Bronchial epithelial cell (primary cell): ENCODE measurements at regions not wholly inside any gene's neighbourhood (a gene's known extent, or its start where the extent isn't known, plus 50 kb on each side); places are given as distances from the start of the nearest gene placed in this dataset.

ENCODE experiments used
- DNase-seq: peaks from one replicate; pipeline ENCODE4 v3.0.0-alpha.2; 2010; ENCODE audit warnings: low read depth
- FAIRE-seq: peaks from 2 replicates; lab custom pipeline; 2011; peaks lifted over from hg19 to GRCh38; lab: Jason Lieb, UNC
- H3K27me3 ChIP-seq: 2 replicates; pipeline ENCODE4 v1.5.1; 2011; ENCODE audit warnings: low read length; ENCODE audit not compliant: control insufficient read depth, insufficient read depth
- H3K36me3 ChIP-seq: 2 replicates; pipeline ENCODE4 v1.5.1; 2011; ENCODE audit warnings: low read length; ENCODE audit not compliant: control insufficient read depth, insufficient read depth
- H3K4me3 ChIP-seq: 2 replicates; pipeline ENCODE4 v1.5.1; 2011; ENCODE audit warnings: mild to moderate bottlenecking, low read depth, low read length, control low read depth
- TF ChIP-seq, protein P1 (sequence below): IDR thresholded peaks from 2 replicates; pipeline ENCODE4 v1.5.1; 2011; ENCODE audit warnings: mild to moderate bottlenecking, moderate library complexity, low read length, control low read depth, inconsistent platforms; ENCODE audit not compliant: insufficient read depth, severe bottlenecking

DNA sequence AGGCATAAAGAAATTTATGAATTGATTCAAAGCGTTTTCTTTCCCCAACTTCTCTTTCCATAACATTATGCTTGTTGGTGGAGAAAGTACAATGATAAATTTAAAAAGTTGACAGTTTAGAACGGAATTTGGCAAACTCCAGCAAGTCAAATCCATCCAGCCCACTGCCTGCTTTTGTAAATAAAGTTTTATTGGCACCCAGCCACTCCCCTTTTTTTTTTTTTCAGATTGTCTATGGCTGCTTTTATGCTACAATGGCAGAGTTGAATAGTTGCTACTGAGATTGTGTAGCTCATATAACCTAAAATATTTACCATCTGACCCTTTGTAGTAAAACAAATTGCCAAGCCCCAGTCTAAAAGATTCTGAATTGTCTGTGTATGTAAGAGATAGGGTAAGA, 112.8 kb upstream of the RBMS3 start:
- DNase-seq (no peak), FAIRE-seq (no peak)
- Histone ChIP-seq H3K27me3 (no peaks in the 10 kb centered on the region), H3K36me3 (no peaks in the 10 kb centered on the region), H3K4me3 (no peak overlapping the region)
- TF ChIP-seq, protein P1, sequence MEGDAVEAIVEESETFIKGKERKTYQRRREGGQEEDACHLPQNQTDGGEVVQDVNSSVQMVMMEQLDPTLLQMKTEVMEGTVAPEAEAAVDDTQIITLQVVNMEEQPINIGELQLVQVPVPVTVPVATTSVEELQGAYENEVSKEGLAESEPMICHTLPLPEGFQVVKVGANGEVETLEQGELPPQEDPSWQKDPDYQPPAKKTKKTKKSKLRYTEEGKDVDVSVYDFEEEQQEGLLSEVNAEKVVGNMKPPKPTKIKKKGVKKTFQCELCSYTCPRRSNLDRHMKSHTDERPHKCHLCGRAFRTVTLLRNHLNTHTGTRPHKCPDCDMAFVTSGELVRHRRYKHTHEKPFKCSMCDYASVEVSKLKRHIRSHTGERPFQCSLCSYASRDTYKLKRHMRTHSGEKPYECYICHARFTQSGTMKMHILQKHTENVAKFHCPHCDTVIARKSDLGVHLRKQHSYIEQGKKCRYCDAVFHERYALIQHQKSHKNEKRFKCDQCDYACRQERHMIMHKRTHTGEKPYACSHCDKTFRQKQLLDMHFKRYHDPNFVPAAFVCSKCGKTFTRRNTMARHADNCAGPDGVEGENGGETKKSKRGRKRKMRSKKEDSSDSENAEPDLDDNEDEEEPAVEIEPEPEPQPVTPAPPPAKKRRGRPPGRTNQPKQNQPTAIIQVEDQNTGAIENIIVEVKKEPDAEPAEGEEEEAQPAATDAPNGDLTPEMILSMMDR: no peak

DNA sequence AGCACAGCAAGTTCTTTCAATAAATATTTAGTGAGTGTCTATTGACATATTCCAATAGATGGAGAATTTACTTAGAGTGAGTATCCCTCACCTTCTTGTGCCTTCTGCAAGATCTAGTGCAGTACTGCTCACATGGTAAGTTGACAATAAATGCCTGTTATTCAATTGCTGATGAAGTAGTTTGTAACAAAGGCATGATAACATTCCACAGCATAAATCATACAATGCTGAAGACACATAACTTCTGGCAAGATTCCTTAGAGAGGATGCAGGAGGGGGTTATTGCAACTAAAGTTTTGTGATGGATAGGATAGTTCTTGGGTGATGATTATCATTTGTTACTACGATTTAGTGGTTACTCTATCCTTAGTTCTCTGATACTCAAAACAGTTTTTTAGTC, 112.2 kb upstream of the RBMS3 start:
- no peaks in the 10 kb centered on the region for H3K36me3 ChIP-seq
- DNase-seq: no peak
- no peak overlapping the region for H3K4me3 ChIP-seq
- FAIRE-seq: no peak
- no peaks in the 10 kb centered on the region for H3K27me3 ChIP-seq
- TF ChIP-seq, protein P1: no peak

DNA sequence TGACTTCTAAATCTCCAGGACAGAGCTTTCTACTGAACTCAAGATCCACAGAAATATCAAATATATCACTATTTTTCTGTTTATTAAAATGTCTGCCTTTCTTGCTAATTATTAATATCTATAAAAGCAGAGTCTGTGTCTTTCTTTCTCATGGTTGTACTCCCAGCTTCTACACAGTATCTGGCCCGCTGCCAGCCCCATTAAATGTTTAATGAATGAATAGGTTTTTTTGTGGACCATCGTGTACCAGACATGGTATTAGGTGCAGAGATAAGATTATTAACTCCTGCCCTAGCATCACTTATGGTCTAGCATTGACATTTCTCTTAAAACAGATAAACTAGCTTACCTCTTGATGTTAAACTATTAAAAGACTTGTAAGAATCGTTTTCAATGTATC, 111.4 kb upstream of the RBMS3 start:
- FAIRE-seq (no peak), DNase-seq (no peak)
- TF ChIP-seq, protein P1: no peak
- Histone ChIP-seq H3K4me3 (no peak overlapping the region), H3K36me3 (no peaks in the 10 kb centered on the region), H3K27me3 (no peaks in the 10 kb centered on the region)

DNA sequence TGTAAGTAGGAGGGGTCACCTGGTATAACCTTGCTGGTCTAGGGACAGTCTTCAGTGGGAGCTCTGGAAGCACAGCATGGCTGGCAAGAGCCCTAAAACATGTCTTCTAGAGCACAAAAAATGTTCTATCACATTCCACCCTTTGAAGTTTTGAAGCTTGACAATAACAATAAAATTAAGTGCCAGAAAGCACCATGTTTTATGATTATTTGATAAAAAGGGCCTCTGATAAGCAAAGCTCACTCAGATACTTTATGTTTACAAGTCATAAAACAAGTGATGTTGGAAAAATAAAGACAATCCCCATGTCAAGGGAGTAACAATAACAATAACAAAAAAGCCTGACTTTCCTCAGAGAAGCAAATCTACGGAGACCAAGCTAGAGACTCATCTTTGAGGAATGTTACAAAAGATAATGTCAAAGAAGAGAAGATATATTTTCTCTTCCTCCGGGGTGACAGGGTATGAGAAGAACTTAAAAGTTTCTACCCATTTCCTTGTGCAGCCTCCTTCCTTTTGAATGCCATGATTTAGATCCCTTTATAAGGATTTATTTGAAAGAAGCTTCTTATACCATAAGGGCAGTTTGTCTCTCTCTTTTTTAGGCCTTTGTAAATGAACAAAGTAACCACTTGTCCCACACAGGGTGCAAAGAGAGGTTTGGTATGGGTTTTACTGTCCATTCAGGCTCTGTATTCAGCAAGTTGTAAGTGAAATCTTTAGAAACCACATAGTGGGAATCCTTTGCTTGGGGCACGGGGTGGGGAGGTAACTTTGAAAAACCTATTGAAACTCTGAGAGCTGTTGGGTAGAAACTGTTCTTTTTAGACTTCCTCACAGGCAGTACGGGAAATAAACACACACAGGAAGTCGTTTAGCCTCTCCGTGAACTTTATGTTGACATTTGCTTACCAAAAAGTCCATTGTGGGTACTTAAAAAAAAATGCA, 109.6 kb upstream of the RBMS3 start:
- no peak for DNase-seq
- no peak overlapping the region for H3K4me3 ChIP-seq
- no peaks in the 10 kb centered on the region for H3K27me3 ChIP-seq
- no peaks in the 10 kb centered on the region for H3K36me3 ChIP-seq
- FAIRE-seq: no peak
- TF ChIP-seq, protein P1: no peak

DNA sequence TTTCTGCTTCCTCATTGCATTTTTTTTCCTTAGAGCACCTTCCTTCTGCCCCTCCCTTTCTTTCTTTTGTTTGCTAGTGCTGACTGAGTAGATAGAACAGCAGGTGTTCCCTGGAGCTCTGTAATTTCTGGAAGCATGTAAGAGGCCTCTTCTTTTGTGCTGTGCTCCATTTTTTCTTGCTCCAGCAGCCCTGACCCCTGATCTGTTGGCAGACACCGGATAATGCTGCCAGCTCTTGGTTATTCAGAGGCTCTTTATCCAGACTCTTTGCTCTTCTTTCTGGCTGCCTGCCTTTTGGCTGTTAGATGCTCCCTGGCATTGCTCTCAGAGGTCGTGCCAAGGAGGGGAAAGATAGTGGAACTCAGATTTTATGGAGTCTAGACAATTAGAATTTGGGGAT, 104.4 kb upstream of the RBMS3 start:
- FAIRE-seq (no peak), DNase-seq (no peak)
- no peaks in the 10 kb centered on the region for H3K27me3 ChIP-seq
- TF ChIP-seq, protein P1: no peak
- H3K4me3 ChIP-seq: no peak overlapping the region
- H3K36me3 ChIP-seq: no peaks in the 10 kb centered on the region
